ENCODE measurements at regions not wholly inside any gene's neighbourhood (a gene's known extent, or its start where the extent isn't known, plus 50 kb on each side); places are given as distances from the start of the nearest gene placed in this dataset.

GRCh38 chr5:67454957-67455561, 258.5 kb upstream of the CD180 start:
- Mint-ChIP-seq H3K36me3 (no peaks in the 10 kb centered on the region), H3K27ac (no peak overlapping the region), H3K4me1 (peaks cover 3% of the 10 kb centered on the region), H3K4me3 (no peak overlapping the region), H3K9me3 (no peaks in the 10 kb centered on the region), H3K27me3 (ENCODE audit: insufficient read depth, low read depth) (peaks cover 2% of the 10 kb centered on the region)
- Histone ChIP-seq H3K9me3 (ENCODE audit: low read depth) (no peaks in the 10 kb centered on the region), H3K27ac (no peak overlapping the region), H3K4me3 (no peak overlapping the region), H3K9ac (no peak overlapping the region), H3F3A (ENCODE audit: low read depth) (no peaks in the 10 kb centered on the region), H2AFZ (replicated peaks) (no peak overlapping the region), H3K36me3 (no peaks in the 10 kb centered on the region), H3K4me2 (no peak overlapping the region), H3K27me3 (no peaks in the 10 kb centered on the region), H4K20me1 (ENCODE audit: low read depth) (no peaks in the 10 kb centered on the region), H3K79me2 (ENCODE audit: low read depth) (no peaks in the 10 kb centered on the region), H3K4me1 (no peaks in the 10 kb centered on the region)
- TF ChIP-seq EZH2 (IDR thresholded peaks at IDR 0.05) (no peak), EZH2phosphoT487 (IDR thresholded peaks at IDR 0.05) (no peak), CTCF (IDR thresholded peaks at IDR 0.05) (no peak)
- no peak for DNase-seq (ENCODE audit: low spot score)

- H3K27me3 ChIP-seq, result no peaks in the 10 kb centered on the region
- no peak overlapping the region for H3K4me3 ChIP-seq
- H4K20me1 ChIP-seq (ENCODE audit: low read depth), result no peaks in the 10 kb centered on the region
- Mint-ChIP-seq H3K27me3 (ENCODE audit: insufficient read depth, low read depth) (peaks cover 6% of the 10 kb centered on the region), H3K36me3 (no peaks in the 10 kb centered on the region), H3K4me1 (peaks cover 3% of the 10 kb centered on the region), H3K4me3 (no peak overlapping the region), H3K27ac (no peak overlapping the region), H3K9me3 (peaks cover 4% of the 10 kb centered on the region)
- no peaks in the 10 kb centered on the region for H3K79me2 ChIP-seq (ENCODE audit: low read depth)
- no peaks in the 10 kb centered on the region for H3K36me3 ChIP-seq
- no peaks in the 10 kb centered on the region for H3F3A ChIP-seq (ENCODE audit: low read depth)
- no peak for TF ChIP-seq EZH2 (IDR thresholded peaks at IDR 0.05)
- no peak for TF ChIP-seq EZH2phosphoT487 (IDR thresholded peaks at IDR 0.05)
- TF ChIP-seq CTCF (IDR thresholded peaks at IDR 0.05), result no peak
- no peak overlapping the region for H3K9ac ChIP-seq
- no peaks in the 10 kb centered on the region for H3K9me3 ChIP-seq (ENCODE audit: low read depth)
- no peak overlapping the region for H2AFZ ChIP-seq (replicated peaks)
- H3K27ac ChIP-seq, result no peak overlapping the region
- no peak overlapping the region for H3K4me2 ChIP-seq
- H3K4me1 ChIP-seq, result no peaks in the 10 kb centered on the region
- no peak for DNase-seq (ENCODE audit: low spot score)
These were observed 256.7 kb upstream of the CD180 start for GRCh38 chr5:67453111-67453905.

GRCh38 chr5:67451640-67452279, 255.2 kb upstream of the CD180 start:
- no peak overlapping the region for H3K4me3 ChIP-seq
- H3K4me2 ChIP-seq, result no peak overlapping the region
- no peaks in the 10 kb centered on the region for H4K20me1 ChIP-seq (ENCODE audit: low read depth)
- peaks cover 6% of the 10 kb centered on the region for H3K27me3 Mint-ChIP-seq (ENCODE audit: insufficient read depth, low read depth)
- no peaks in the 10 kb centered on the region for H3F3A ChIP-seq (ENCODE audit: low read depth)
- no peaks in the 10 kb centered on the region for H3K27me3 ChIP-seq
- H3K27ac Mint-ChIP-seq, result no peak overlapping the region
- TF ChIP-seq EZH2phosphoT487 (IDR thresholded peaks at IDR 0.05), result no peak
- no peak for TF ChIP-seq CTCF (IDR thresholded peaks at IDR 0.05)
- TF ChIP-seq EZH2 (IDR thresholded peaks at IDR 0.05), result no peak
- no peaks in the 10 kb centered on the region for H3K4me1 ChIP-seq
- H3K27ac ChIP-seq, result no peak overlapping the region
- no peak for DNase-seq (ENCODE audit: low spot score)
- H3K79me2 ChIP-seq (ENCODE audit: low read depth), result no peaks in the 10 kb centered on the region
- H3K4me3 Mint-ChIP-seq, result no peak overlapping the region
- peaks cover 3% of the 10 kb centered on the region for H3K4me1 Mint-ChIP-seq
- H3K9ac ChIP-seq, result no peak overlapping the region
- H3K9me3 ChIP-seq (ENCODE audit: low read depth), result no peaks in the 10 kb centered on the region
- H2AFZ ChIP-seq (replicated peaks), result no peak overlapping the region
- no peaks in the 10 kb centered on the region for H3K36me3 Mint-ChIP-seq
- H3K36me3 ChIP-seq, result no peaks in the 10 kb centered on the region
- H3K9me3 Mint-ChIP-seq, result peaks cover 8% of the 10 kb centered on the region

All from neural progenitor cell (in vitro differentiated cells).